ENCODE measurements at regions not wholly inside any gene's neighbourhood (a gene's known extent, or its start where the extent isn't known, plus 50 kb on each side); places are given as distances from the start of the nearest gene placed in this dataset.

- DNase-seq (ENCODE audit: low spot score in 2 of 2) (no peak), ATAC-seq (no peak)
Observed at GRCh38 chr9:13535141-13535540, 255.6 kb upstream of the MPDZ start.

GRCh38 chr9:13534006-13534405, 254.5 kb upstream of the MPDZ start:
- Mint-ChIP-seq H3K27ac (no peak overlapping the region), H3K9me3 (peaks cover 25 to 35% of the 10 kb centered on the region in 2 donors), H3K36me3 (peaks cover 0 to 9% of the 10 kb centered on the region in 2 donors)

More at GRCh38 chr9:13535141-13535540, 255.6 kb upstream of the MPDZ start:
- Mint-ChIP-seq H3K9me3 (peaks cover 20 to 30% of the 10 kb centered on the region in 2 donors), H3K27ac (no peak overlapping the region), H3K36me3 (peaks cover 0 to 9% of the 10 kb centered on the region in 2 donors)

GRCh38 chr9:13532407-13532806, 252.9 kb upstream of the MPDZ start:
- Mint-ChIP-seq H3K36me3 (peaks cover 0 to 9% of the 10 kb centered on the region in 2 donors), H3K9me3 (peaks cover 30 to 40% of the 10 kb centered on the region in 2 donors), H3K27ac (no peak overlapping the region)
- DNase-seq (ENCODE audit: low spot score in 2 of 2) (no peak), ATAC-seq (no peak)

More at GRCh38 chr9:13534006-13534405, 254.5 kb upstream of the MPDZ start:
- ATAC-seq = no peak
- DNase-seq (ENCODE audit: low spot score in 2 of 2) = no peak

- no peak overlapping the region for H3K27ac Mint-ChIP-seq
- peaks cover 0 to 5% of the 10 kb centered on the region in 2 donors for H3K36me3 Mint-ChIP-seq
- peaks cover 22 to 30% of the 10 kb centered on the region in 2 donors for H3K9me3 Mint-ChIP-seq
- ATAC-seq (no peak), DNase-seq (ENCODE audit: low spot score in 2 of 2) (no peak)
Observed at GRCh38 chr9:13529321-13530104, 250.0 kb upstream of the MPDZ start.

GRCh38 chr9:13524245-13524644, 244.8 kb upstream of the MPDZ start:
- Mint-ChIP-seq H3K9me3 (peaks cover 7% of the 10 kb centered on the region in 2 donors), H3K36me3 (no peaks in the 10 kb centered on the region), H3K27ac (no peak overlapping the region)
- ATAC-seq (no peak), DNase-seq (ENCODE audit: low spot score in 2 of 2) (no peak)

- ATAC-seq (no peak), DNase-seq (ENCODE audit: low spot score in 2 of 2) (no peak)
- H3K27ac Mint-ChIP-seq = no peak overlapping the region
- peaks cover 8 to 16% of the 10 kb centered on the region in 2 donors for H3K9me3 Mint-ChIP-seq
- no peaks in the 10 kb centered on the region for H3K36me3 Mint-ChIP-seq
Observed at GRCh38 chr9:13520069-13520468, 240.6 kb upstream of the MPDZ start.

- DNase-seq (ENCODE audit: low spot score in 2 of 2) (no peak), ATAC-seq (no peak)
- H3K27ac Mint-ChIP-seq = no peak overlapping the region
- no peaks in the 10 kb centered on the region for H3K36me3 Mint-ChIP-seq
- peaks cover 14 to 17% of the 10 kb centered on the region in 2 donors for H3K9me3 Mint-ChIP-seq
Observed at GRCh38 chr9:13513716-13514444, 234.4 kb upstream of the MPDZ start.

GRCh38 chr9:13513286-13513685, 233.8 kb upstream of the MPDZ start:
- H3K9me3 Mint-ChIP-seq = peaks cover 14 to 17% of the 10 kb centered on the region in 2 donors
- H3K36me3 Mint-ChIP-seq = no peaks in the 10 kb centered on the region
- DNase-seq (ENCODE audit: low spot score in 2 of 2) (no peak), ATAC-seq (no peak)
- H3K27ac Mint-ChIP-seq = no peak overlapping the region

GRCh38 chr9:13508681-13509080, 229.2 kb upstream of the MPDZ start:
- no peak for DNase-seq (ENCODE audit: low spot score in 2 of 2)
- Mint-ChIP-seq H3K9me3 (peaks cover 12 to 15% of the 10 kb centered on the region in 2 donors), H3K27ac (no peak overlapping the region), H3K36me3 (peaks cover 0 to 7% of the 10 kb centered on the region in 2 donors)
- no peak for ATAC-seq

- Mint-ChIP-seq H3K27ac (no peak overlapping the region), H3K9me3 (peaks cover 16 to 19% of the 10 kb centered on the region in 2 donors), H3K36me3 (peaks cover 0 to 7% of the 10 kb centered on the region in 2 donors)
- ATAC-seq = no peak
- DNase-seq (ENCODE audit: low spot score in 2 of 2) = no peak
Observed at GRCh38 chr9:13508086-13508485, 228.6 kb upstream of the MPDZ start.

GRCh38 chr9:13505797-13506196, 226.3 kb upstream of the MPDZ start:
- Mint-ChIP-seq H3K36me3 (peaks cover 0 to 7% of the 10 kb centered on the region in 2 donors), H3K27ac (no peak overlapping the region), H3K9me3 (peaks cover 13 to 16% of the 10 kb centered on the region in 2 donors)
- DNase-seq (ENCODE audit: low spot score in 2 of 2) (no peak), ATAC-seq (no peak)

GRCh38 chr9:13503599-13503998, 224.1 kb upstream of the MPDZ start:
- ATAC-seq (no peak), DNase-seq (ENCODE audit: low spot score in 2 of 2) (no peak)
- peaks cover 0 to 7% of the 10 kb centered on the region in 2 donors for H3K36me3 Mint-ChIP-seq
- no peak overlapping the region for H3K27ac Mint-ChIP-seq
- H3K9me3 Mint-ChIP-seq = peaks cover 13 to 16% of the 10 kb centered on the region in 2 donors

- H3K27ac Mint-ChIP-seq = no peak overlapping the region
- H3K9me3 Mint-ChIP-seq = peaks cover 10 to 13% of the 10 kb centered on the region in 2 donors
- peaks cover 0 to 7% of the 10 kb centered on the region in 2 donors for H3K36me3 Mint-ChIP-seq
- DNase-seq (ENCODE audit: low spot score in 2 of 2) (no peak), ATAC-seq (no peak)
Observed at GRCh38 chr9:13502484-13502883, 223.0 kb upstream of the MPDZ start.

GRCh38 chr9:13501018-13501417, 221.5 kb upstream of the MPDZ start:
- DNase-seq (ENCODE audit: low spot score in 2 of 2) (no peak), ATAC-seq (no peak)
- Mint-ChIP-seq H3K27ac (no peak overlapping the region), H3K9me3 (peaks cover 10 to 13% of the 10 kb centered on the region in 2 donors), H3K36me3 (peaks cover 0 to 7% of the 10 kb centered on the region in 2 donors)

GRCh38 chr9:13500034-13500433, 220.5 kb upstream of the MPDZ start:
- no peak for ATAC-seq
- H3K9me3 Mint-ChIP-seq = peaks cover 13 to 17% of the 10 kb centered on the region in 2 donors
- DNase-seq (ENCODE audit: low spot score in 2 of 2) = no peak

GRCh38 chr9:13493697-13494096, 214.2 kb upstream of the MPDZ start:
- DNase-seq (ENCODE audit: low spot score in 2 of 2) (no peak), ATAC-seq (no peak)
- Mint-ChIP-seq H3K27ac (no peak overlapping the region), H3K9me3 (peaks cover 5 to 20% of the 10 kb centered on the region in 2 donors), H3K36me3 (peaks cover 0 to 6% of the 10 kb centered on the region in 2 donors)

More at GRCh38 chr9:13500034-13500433, 220.5 kb upstream of the MPDZ start:
- Mint-ChIP-seq H3K27ac (no peak overlapping the region), H3K36me3 (peaks cover 0 to 11% of the 10 kb centered on the region in 2 donors)
